22Rv1 (cell line): ENCODE measurements at regions not wholly inside any gene's neighbourhood (a gene's known extent, or its start where the extent isn't known, plus 50 kb on each side); places are given as distances from the start of the nearest gene placed in this dataset.
A peak's percentile ranks its signal among the peaks of the same experiment; 100 is the strongest.
"Not testable (repeated sequence)": the region's sequence is repeated elsewhere in the genome, so short reads cannot be mapped to it uniquely, and the experiment has no call there.

Source experiments
- H3K27ac ChIP-seq: fragments of 450-650 bp; 2 replicates; pipeline ENCODE4 v1.5.1; 2017
- ZFX ChIP-seq: fragments of 450-650 bp; IDR thresholded peaks from 2 replicates; pipeline ENCODE4 v1.6.1; 2017; ENCODE audit warnings: antibody characterized with exemption, borderline replicate concordance
- TF ChIP-seq, protein P1 (sequence below): fragments of 450-650 bp; IDR thresholded peaks from 2 replicates; pipeline ENCODE4 v1.5.1; 2017; ENCODE audit warnings: mild to moderate bottlenecking

DNA sequence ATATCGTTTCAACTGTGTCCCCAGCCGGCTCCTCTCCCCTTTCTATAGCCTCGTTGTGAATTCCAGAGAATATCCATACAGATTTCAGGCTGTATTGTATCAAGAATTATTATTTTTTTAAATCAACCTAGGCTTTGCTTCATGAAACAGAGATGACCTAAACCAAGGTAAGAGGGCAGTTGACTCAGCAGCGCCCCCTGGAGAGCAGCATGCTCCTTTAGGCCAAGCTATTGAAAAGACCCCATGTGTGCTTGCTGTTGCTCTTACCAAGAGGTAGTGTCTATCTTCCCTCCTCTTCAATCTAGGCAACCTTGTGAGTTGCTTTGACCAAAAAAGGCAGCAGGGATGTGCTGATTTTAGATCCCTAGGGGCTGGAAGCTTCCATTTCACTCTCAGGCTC lies 426.7 kb upstream of the SMIM21 start:
- TF ChIP-seq, protein P1, sequence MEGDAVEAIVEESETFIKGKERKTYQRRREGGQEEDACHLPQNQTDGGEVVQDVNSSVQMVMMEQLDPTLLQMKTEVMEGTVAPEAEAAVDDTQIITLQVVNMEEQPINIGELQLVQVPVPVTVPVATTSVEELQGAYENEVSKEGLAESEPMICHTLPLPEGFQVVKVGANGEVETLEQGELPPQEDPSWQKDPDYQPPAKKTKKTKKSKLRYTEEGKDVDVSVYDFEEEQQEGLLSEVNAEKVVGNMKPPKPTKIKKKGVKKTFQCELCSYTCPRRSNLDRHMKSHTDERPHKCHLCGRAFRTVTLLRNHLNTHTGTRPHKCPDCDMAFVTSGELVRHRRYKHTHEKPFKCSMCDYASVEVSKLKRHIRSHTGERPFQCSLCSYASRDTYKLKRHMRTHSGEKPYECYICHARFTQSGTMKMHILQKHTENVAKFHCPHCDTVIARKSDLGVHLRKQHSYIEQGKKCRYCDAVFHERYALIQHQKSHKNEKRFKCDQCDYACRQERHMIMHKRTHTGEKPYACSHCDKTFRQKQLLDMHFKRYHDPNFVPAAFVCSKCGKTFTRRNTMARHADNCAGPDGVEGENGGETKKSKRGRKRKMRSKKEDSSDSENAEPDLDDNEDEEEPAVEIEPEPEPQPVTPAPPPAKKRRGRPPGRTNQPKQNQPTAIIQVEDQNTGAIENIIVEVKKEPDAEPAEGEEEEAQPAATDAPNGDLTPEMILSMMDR = peak; percentile 84
- TF ChIP-seq ZFX = no peak

DNA sequence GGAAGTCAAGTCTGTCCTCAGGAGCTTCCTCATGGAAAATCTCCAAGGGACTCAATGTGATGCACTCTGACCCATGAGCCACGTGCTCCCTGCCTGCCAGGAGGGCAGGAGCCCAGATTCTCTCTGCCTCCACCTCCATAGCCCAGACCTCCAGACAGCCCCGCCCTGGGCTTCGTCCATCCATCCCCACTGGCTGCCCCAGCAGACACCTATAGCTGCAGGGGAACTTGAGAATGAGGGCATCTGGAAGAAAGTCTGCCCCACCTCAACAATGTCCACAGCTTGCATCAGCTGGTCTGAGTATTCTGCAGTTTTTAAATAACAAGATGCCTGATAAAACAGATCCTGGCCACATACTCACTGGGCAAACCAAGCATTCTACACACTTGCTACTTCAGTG lies 418.8 kb upstream of the SMIM21 start:
- TF ChIP-seq ZFX = no peak
- TF ChIP-seq, protein P1 = no peak
- H3K27ac ChIP-seq = no peak overlapping the region

More for the DNA sequence above, 426.7 kb upstream of the SMIM21 start:
- H3K27ac ChIP-seq = no peak overlapping the region

DNA sequence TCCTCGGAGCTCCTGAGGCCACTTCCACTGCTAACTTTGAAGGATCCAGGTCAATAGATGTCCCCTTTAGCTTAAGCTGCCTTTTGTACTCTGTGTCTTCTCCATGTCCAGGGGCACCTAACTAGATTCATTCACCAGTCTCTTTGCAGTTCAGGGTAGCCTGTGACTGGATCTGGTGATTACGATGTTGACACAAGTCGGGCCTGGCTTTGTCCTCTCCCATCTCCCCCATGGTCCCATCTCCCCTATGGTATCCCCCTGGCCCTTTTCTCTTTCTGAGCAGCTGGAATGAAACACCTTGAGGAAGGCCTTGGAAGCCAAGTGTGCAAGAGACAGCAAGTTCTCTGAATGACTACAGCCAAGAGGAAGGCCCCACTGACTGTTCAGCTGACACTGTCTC lies 417.9 kb upstream of the SMIM21 start:
- H3K27ac ChIP-seq = no peak overlapping the region
- TF ChIP-seq, protein P1 = no peak
- no peak for TF ChIP-seq ZFX

DNA sequence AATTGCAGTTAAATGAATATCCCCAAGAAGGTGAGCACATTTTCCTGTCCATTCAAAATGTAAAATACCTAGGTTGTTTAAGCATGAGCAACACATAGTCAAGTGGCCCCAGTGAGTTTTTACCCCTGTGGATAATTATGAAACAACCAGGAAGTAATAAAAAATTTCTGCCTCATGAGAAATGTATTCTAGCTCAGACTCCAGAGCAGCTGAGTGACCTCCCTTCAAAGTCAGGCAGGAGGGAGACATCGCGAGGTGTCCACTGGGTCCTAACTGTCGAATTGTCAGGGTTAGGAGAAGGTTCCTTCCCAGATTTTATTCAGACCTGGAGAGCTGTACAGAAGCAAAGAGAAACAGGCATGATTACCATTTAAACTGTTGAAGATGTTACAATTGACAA lies 416.6 kb upstream of the SMIM21 start:
- no peak overlapping the region for H3K27ac ChIP-seq
- TF ChIP-seq ZFX = no peak
- TF ChIP-seq, protein P1 = no peak

DNA sequence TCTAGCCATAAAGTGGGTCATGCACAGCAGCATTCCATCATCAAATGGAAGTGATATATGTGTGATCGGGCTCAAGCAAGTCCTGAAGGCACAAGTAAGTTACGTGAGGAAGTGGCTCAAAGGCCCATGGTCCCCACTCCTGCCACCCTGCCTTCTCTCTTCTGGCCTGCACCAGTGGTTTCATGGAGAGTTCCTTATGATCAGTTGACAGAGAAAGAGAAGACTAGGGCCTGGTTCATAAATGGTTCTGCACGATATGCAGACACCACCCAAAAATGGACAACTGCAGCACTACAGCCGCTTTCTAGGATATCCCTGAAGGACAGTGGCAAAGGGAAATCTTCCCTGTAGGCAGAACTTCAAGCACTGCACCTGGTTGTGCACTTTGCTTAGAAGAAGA lies 412.6 kb upstream of the SMIM21 start:
- H3K27ac ChIP-seq = no peak overlapping the region
- no peak for TF ChIP-seq ZFX
- TF ChIP-seq, protein P1 = no peak

DNA sequence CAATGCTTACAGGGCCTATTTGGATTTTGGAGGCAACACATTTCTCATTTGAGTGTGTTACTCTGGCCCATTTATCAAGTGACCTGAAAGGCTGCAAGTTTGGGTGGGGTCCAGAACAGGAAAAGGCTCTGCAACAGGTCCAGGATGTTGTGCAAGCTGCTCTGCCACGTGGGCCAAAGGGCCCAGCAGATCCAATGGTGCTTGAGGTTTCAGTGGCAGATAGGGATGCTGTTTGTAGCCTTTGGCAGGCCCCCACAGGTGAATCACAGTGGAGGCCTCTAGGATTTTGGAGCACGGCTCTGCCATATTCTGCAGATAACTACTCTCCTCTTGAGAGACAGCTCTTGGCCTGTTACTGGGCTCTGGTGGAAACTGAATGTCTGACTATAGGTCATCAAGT lies 412.2 kb upstream of the SMIM21 start:
- H3K27ac ChIP-seq = not testable (repeated sequence)

DNA sequence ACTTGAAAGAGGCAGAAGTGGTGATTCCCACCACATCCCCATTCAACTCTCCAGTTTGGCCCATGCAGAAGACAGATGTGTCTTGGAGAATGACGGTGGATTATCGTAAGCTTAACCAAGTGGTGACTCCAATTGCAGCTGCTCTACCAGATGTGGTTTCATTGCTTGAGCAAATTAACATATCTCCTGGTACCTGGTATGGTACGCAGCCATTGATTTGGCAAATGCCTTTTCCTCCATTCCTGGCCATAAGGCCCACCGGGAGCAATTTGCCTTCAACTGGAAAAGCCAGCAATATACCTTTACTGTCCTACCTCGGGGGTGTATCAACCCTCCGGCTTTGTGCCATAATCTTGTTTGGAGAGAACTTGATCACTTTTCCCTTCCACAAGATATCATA lies 411.5 kb upstream of the SMIM21 start:
- H3K27ac ChIP-seq = no peak overlapping the region
- TF ChIP-seq ZFX = no peak
- TF ChIP-seq, protein P1 = no peak

DNA sequence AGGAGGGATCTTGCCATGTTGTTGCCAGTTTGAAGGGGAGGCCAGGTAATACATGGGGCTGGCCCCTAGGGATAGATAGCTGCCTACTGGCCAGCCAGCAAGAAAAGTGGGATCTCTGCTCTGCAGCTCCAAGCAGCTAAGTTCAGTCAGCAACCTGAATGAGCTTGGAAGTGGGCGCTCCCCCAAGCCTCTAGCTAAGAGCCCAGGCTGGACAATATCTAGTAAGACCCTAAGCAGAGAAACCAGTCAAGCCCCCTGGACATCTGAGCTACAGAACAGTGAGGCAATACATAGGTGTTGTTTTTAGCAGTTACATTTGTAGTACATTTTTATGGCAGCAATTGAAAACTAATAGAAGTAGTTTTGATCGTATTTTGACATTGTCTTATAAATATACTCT lies 409.8 kb upstream of the SMIM21 start:
- no peak overlapping the region for H3K27ac ChIP-seq
- TF ChIP-seq, protein P1 = no peak
- TF ChIP-seq ZFX = no peak
